ENCODE measurements at regions not wholly inside any gene's neighbourhood (a gene's known extent, or its start where the extent isn't known, plus 50 kb on each side); places are given as distances from the start of the nearest gene placed in this dataset.

- Mint-ChIP-seq H3K27ac (no peak overlapping the region), H3K27me3 (ENCODE audit: low read depth) (peaks cover 5% of the 10 kb centered on the region), H3K4me1 (peaks cover 9 to 12% of the 10 kb centered on the region in 2 experiments), H3K36me3 (ENCODE audit: insufficient read depth in 1 of 3, low read depth in 3 of 3) (peaks cover 0 to 5% (median 4%) of the 10 kb centered on the region in 3 experiments; a peak in 3 of 7 replicates), H3K9me3 (no peaks in the 10 kb centered on the region; a peak in 1 of 5 replicates), H3K4me3 (no peak overlapping the region)
- no peaks in the 10 kb centered on the region for H3K27me3 ChIP-seq (ENCODE audit: insufficient read depth, low read length)
- no peak overlapping the region for H3K18ac ChIP-seq (ENCODE audit: insufficient read length, low read depth, low read length)
- no peak overlapping the region for H3K27ac ChIP-seq (ENCODE audit: insufficient read length, low read depth, low read length)
- H3K79me2 ChIP-seq (ENCODE audit: insufficient read depth, low read length): no peaks in the 10 kb centered on the region
- no peak overlapping the region for H2BK12ac ChIP-seq (ENCODE audit: insufficient read length, low read depth, low read length)
- no peak overlapping the region for H3T11ph ChIP-seq (ENCODE audit: low read length)
- no peaks in the 10 kb centered on the region for H3K23me2 ChIP-seq (ENCODE audit: insufficient read length, low read depth, low read length, poor library complexity, severe bottlenecking)
- no peaks in the 10 kb centered on the region for H4K20me1 ChIP-seq (ENCODE audit: control insufficient read depth, insufficient read depth, insufficient read length)
- no peak overlapping the region for H2BK20ac ChIP-seq (ENCODE audit: low read depth, low read length, poor library complexity, severe bottlenecking)
- DNase-seq: no peak
- no peak overlapping the region for H3K9ac ChIP-seq (ENCODE audit: extremely low read depth, insufficient read length, low read length)
- H3K9me3 ChIP-seq (ENCODE audit: control insufficient read depth, low read depth, low read length): no peaks in the 10 kb centered on the region
- TF ChIP-seq CTCF (conservative IDR thresholded peaks at IDR 0.05): no peak
- no peak overlapping the region for H3K14ac ChIP-seq (ENCODE audit: insufficient read depth, low read length)
- H2BK5ac ChIP-seq (ENCODE audit: insufficient read length, low read length): no peak overlapping the region
- H2AK5ac ChIP-seq (ENCODE audit: insufficient read length, low read length): no peak overlapping the region
- H3K79me1 ChIP-seq (ENCODE audit: insufficient read depth, low read depth, low read length, poor library complexity, severe bottlenecking): no peaks in the 10 kb centered on the region
- no peak overlapping the region for H4K8ac ChIP-seq (replicated peaks; ENCODE audit: insufficient read length, low read depth, low read length)
- no peak overlapping the region for H3K4ac ChIP-seq (ENCODE audit: low read depth, low read length)
- WGBS (ENCODE audit: extremely low coverage, insufficient read length, low lambda C conversion rate): no CpG with 5 or more reads among the region's 9 CpGs
- H3K56ac ChIP-seq (ENCODE audit: insufficient read length, low read depth, low read length): no peak overlapping the region
- H2BK120ac ChIP-seq (ENCODE audit: low read depth, low read length, poor library complexity, severe bottlenecking): no peak overlapping the region
- no peak overlapping the region for H3K4me2 ChIP-seq (ENCODE audit: insufficient read depth, insufficient read length, low read length)
- H2AFZ ChIP-seq (ENCODE audit: low read length): no peak overlapping the region
- no peak overlapping the region for H4K91ac ChIP-seq (ENCODE audit: insufficient read length, low read depth, low read length)
- no peak overlapping the region for H3K23ac ChIP-seq (ENCODE audit: insufficient read length, low read depth, low read length)
- no peak overlapping the region for H4K5ac ChIP-seq (ENCODE audit: insufficient read length, low read depth, low read length)
- H3K4me1 ChIP-seq (ENCODE audit: insufficient read depth, low read length): peaks cover 5% of the 10 kb centered on the region; the same call in 1 of the 2 replicates
- H2BK15ac ChIP-seq (ENCODE audit: low read depth, low read length): no peak overlapping the region
These were observed 117.9 kb downstream of the KCTD15 start for GRCh38 chr19:33914599-33914998.

Data from H9 (cell line).